HG02642 (cell line): ENCODE measurements at regions not wholly inside any gene's neighbourhood (a gene's known extent, or its start where the extent isn't known, plus 50 kb on each side); places are given as distances from the start of the nearest gene placed in this dataset.
"Not testable (repeated sequence)": the region's sequence is repeated elsewhere in the genome, so short reads cannot be mapped to it uniquely, and the experiment has no call there.

Experiments used
- ATAC-seq: cut with Tn5 transposase; IDR thresholded peaks from one replicate; pipeline ENCODE4 v1.9.1; 2021; ENCODE audit warnings: mild to moderate bottlenecking; ENCODE audit not compliant: unreplicated experiment, poor library complexity

DNA sequence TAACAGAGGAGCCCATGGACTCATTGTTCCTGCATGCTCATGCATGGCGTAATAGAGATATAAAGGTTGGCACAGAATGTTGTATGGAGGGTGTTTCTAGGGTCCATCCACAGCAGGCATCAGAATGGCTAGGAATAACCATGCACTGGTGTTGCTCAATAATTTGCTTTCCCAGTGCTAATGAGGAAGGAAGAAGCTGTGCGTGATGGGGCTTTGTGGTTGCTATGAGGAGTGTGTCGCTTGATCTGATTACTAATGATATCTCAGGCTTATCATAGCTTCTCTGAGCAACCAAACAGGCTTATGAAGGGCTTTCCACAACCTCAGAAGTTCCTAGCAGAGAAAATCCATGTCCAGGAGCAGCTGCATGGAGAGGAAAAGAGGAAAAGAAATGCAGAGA is 151.3 kb upstream of the TRPC7 start:
- ATAC-seq, result no peak

GRCh38 chr5:136513430-136513829 is 148.1 kb upstream of the TRPC7 start:
- ATAC-seq, result no peak

DNA sequence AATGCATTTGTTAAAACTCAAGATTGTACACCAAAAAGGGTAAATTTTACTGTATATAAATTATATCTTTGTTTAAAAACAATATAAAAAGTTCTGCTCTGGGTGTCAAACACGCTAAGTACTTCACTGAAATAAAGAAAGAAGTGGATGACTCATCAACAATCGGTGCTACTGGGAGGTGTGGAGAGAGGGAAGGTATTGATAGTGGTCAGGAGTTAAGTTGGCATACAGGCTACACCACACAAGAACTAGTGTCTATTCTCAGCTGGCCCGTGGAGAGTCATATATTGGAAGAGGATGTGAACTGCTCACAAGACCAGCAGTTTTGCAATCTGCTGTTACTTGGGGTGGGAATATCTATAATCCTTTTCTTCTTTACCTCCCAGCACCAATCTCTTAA is 145.7 kb upstream of the TRPC7 start:
- ATAC-seq, result no peak

DNA sequence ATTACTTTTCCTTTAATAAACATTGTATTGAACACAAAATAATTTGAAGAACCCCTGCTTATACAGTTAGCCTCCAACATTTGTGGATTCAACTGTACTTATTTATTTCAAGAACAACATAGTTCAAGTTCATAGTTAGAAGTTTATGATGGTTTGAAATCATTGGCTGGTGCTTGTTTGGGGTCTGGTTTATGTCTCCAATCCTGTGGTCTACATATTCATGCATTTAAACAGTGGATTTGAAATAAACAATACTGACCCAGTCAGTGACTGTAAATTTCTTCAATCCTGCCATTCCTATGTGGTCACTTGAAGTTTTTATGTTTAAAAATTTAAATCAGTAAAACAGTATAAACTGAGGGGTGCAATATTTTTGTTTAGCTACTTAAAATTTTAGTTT is 145.1 kb upstream of the TRPC7 start:
- no peak for ATAC-seq

GRCh38 chr5:136506131-136506530 is 140.8 kb upstream of the TRPC7 start:
- no peak for ATAC-seq

GRCh38 chr5:136501133-136501532 is 135.8 kb upstream of the TRPC7 start:
- ATAC-seq, result no peak

DNA sequence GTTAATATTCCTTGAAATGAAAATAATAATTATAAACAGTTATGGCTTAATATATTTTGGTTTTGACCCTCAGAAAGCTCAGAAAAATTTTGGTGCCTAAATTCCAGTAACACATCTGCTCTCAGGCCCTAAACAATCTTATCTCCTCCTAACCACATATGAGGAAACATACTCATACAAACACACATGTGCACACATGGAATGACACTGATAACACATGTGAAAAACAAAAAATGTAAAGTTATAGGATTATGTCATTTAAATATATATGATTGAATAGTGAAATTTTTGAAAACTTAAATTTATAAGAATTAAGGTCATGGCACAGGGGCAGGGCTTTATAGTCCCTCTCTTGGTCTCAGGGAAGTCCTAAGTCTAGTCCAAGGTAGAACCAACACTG is 127.2 kb upstream of the TRPC7 start:
- ATAC-seq, result no peak

DNA sequence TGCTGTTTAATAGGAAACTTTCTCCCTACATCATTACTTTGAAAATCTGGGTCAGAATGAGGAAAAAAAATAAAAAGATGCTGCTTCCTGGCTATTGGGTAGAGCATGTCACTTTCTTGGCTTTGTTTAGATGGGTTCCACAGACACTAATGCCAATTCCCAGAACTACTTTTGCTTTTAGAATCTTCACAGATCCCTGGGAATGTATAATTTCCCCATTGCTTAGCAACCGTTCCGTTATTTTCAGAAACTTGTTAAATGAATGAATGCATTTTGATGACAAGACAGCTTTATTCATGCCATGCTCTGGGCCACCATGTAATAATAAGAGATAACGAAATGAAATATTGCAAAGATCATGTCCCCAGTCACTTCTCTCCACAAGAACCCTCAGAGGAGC is 126.5 kb upstream of the TRPC7 start:
- ATAC-seq, result no peak

- ATAC-seq, result no peak
These were observed 119.5 kb upstream of the TRPC7 start for GRCh38 chr5:136484808-136485325.

GRCh38 chr5:136482206-136482605 is 116.9 kb upstream of the TRPC7 start:
- ATAC-seq, result no peak

- ATAC-seq, result no peak
These were observed 109.1 kb upstream of the TRPC7 start for GRCh38 chr5:136474466-136474865.

DNA sequence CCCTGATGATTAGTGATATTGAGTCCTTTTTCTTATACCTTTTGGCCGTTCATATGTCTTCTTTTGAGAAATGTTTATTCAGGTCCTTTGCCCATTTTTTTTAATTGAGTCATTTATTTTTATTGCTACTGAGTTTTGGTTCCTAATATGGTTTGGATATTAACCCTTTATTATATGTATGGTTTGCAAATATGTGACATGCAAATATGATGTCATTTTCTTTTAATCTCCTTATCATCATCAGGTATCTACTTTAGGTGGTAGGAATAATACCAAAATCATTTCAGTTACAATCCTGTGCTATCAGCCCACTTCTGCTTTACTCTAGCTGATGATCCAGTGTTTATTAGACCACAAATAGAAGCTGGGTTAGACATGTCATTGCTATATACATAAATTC is 102.3 kb upstream of the TRPC7 start:
- ATAC-seq, result no peak

- no peak for ATAC-seq
These were observed 100.7 kb upstream of the TRPC7 start for GRCh38 chr5:136466041-136466415.

- ATAC-seq, result no peak
These were observed 93.1 kb upstream of the TRPC7 start for GRCh38 chr5:136458481-136458880.

DNA sequence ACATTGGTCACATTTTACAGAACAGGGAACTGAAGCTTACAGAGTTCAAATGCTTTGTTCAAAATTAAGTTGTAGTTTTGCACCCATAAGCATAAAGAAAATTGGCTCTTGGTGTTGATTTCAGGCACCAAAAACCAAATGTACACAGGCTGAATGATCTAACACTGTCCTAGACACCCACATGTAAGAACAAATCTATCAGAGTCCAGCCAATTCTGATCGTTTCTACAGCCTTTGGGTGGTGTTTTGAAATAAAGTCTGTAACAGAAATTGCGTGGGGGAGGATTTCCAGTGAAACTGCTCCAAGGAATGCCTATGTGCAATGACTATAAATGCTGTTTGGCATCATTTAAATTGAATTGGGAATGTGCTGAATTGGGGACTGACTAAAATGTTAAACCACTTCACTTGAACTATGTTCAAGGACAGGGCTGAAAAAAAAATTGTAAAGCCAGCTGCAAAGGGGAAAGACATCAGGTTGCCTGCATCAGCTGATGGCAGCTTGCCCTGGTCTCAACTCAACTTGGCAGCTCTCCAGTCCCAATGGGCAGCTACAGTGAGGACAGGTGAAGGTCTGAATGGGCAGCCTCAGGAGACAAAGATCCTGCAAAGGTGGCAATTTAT is 92.2 kb upstream of the TRPC7 start:
- ATAC-seq, result no peak

DNA sequence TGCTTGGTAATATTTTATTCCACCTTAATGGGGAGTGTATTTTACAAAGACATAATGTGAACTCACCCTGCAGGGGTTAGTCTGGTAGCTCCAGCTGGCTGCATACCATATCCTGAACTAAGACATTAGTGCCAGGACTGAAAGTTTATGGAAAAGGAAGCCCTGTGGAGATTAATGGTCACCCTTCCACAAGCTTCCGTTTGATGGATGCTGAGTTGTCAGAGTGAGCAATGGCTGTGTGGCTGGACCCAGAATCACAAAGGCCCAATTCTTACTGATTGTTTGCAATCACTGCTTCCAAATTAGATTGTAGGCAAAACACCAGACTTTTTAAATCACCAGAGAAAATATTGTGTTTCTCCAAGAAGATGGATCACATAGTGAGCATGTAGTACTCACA is 90.1 kb upstream of the TRPC7 start:
- no peak for ATAC-seq

GRCh38 chr5:136453986-136454758 is 88.8 kb upstream of the TRPC7 start:
- no peak for ATAC-seq

DNA sequence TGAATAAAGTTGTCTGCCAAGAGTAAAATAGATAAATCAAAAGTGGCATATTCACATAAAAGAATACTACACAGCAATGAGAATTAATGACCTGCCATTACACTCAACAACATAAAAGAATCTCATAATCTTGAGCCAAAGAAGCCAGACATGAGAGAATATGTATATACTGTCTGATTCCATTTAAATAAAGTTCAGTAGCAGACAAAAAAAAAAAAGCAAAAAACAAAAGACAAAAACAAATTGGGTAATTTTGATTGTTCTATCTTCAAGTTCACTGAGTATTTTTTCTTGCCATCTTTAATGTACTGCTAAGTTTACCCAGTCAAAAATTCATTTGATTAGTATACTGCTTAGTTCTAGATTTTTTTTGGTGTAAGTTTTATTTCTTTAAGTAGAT is 87.9 kb upstream of the TRPC7 start:
- no peak for ATAC-seq

- not testable (repeated sequence) for ATAC-seq
These were observed 82.2 kb upstream of the TRPC7 start for GRCh38 chr5:136447576-136447975.

DNA sequence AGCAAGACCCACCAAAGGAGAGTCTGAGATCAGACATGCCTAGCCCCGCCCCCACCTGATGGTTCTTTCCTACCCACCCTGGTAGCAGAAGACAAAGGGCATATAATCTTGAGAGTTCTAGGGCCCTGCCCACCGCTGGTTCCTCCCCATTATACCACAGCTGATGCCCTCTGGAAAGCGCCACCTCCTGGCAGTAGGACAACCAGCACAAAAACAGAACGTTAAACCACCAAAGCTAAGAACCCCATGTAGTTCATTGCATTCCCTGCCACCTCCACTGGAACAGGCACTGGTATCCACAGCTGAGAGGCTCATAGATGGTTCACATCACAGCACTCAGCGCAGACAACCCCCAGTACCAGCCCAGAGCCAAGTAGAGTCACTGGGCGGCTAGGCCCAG is 81.2 kb upstream of the TRPC7 start:
- no peak for ATAC-seq

DNA sequence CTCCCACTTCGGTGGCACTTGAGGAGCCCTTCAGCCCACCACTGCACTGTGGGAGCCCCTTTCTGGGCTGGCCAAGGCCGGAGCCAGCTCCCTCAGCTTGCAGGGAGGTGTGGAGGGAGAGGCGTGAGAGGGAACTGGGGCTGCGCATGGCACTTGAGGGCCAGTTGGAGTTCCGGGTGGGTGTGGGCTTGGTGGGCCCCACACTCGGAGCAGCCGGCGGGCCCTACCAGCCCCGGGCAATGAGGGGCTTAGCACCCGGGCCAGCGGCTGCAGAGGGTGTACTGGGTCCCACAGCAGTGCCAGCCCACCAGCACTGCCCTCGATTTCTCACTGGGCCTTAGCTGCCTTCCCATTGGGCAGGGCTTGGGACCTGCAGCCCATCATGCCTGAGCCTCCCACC is 78.8 kb upstream of the TRPC7 start:
- not testable (repeated sequence) for ATAC-seq

- no peak for ATAC-seq
These were observed 74.0 kb upstream of the TRPC7 start for GRCh38 chr5:136439367-136439766.
